GM19438 (cell line): ENCODE measurements at regions not wholly inside any gene's neighbourhood (a gene's known extent, or its start where the extent isn't known, plus 50 kb on each side); places are given as distances from the start of the nearest gene placed in this dataset.

ENCODE experiments used
- ATAC-seq: cut with Tn5 transposase; IDR thresholded peaks from one replicate; pipeline ENCODE4 v1.9.1; 2021; ENCODE audit warnings: low read depth; ENCODE audit not compliant: unreplicated experiment

- ATAC-seq, result no peak
These were observed 123.1 kb upstream of the ZNF608 start for GRCh38 chr5:124869426-124870033.

DNA sequence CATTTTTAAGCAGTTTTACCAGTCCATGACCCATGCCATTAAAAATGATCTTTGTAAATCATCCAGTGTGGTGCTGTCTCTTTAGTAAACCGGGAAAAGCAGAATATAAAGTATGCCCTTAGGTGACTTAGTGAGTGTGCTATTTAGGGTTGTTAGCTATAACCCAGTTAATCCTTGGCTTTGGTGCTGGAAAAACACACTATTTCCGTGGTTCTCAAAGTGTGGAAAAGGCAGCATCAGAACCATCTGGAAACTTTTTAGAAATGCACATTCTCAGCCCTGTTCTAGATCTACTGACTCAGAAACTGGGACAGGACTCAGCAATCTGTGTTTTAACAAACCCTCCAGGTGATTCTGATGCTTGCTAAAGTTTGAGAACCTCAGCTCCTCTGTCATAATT is 123.6 kb upstream of the ZNF608 start:
- ATAC-seq, result no peak

DNA sequence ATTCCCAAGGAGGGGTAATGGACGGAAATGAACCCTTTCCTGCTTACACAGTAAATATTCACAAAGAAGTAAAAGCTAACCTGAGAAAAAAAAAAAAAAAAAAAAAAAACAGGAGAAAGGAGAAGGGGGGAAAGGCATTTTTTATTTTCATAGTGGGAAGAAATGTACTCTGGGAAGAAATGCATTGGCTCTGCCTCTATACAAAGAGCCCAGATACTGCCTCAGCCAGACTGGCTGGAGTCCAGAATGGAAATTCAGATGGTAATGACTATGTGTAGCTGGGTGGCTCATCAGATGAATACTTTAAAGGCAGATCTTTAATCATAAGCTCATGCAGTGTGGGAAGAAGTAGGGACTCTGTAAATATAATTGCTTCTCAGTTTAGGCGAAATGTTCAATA is 124.9 kb upstream of the ZNF608 start:
- no peak for ATAC-seq

DNA sequence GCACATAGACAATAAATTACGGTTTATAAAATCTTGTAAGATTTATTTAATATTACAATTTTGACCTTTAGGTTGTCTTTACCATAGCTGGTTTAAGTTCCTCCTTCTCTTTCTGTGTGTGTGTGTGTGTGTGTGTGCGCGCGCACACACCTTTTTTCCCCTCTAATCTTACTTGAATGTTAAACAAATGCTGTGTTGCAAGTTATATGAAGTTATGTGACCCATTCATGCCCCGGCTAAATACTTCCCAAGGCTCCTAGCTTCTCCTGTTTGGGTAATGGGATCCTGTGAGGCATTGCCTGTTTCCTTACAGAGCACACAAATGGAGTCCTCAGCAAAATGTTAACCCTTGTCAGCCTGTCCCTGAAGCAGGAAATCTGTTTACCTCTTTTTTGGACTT is 125.6 kb upstream of the ZNF608 start:
- no peak for ATAC-seq

GRCh38 chr5:124872615-124873014 is 126.2 kb upstream of the ZNF608 start:
- no peak for ATAC-seq

DNA sequence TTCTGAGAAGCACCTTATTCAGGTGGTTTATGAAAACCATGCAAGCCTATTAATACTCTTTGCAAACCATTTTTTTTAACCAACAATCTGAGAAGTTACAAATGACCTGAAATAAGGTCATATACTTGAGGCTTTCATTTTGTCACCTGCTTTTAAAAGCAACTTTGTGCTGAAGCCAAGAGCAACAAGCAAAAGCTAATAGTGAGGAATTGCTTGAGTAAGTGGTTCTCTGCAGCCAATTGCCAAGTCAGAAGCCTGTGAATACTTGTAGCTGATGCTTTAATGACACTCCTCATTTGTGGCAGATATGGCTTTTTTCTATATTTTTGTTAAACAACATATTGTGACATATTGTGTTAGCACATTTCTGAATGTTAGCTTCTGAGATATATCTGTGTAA is 126.7 kb upstream of the ZNF608 start:
- no peak for ATAC-seq

DNA sequence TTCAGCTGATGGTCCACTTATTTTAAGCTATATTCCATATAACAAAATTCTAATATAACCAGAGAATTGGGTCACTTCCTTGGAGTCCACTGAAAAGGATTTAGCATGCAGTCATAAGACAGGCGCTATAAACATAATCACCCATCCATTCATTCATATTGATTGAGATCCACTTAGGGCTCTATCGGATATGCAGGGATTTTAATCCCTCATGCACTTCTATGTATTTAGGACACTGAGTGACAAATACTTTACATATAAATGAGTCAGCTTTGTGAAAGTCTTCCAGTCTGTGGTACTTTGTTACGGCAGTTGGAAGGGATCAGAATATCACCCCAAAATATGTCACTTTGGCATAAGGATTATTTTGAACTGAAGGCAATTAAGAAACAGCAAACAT is 127.3 kb upstream of the ZNF608 start:
- no peak for ATAC-seq

GRCh38 chr5:124876566-124876965 is 130.1 kb upstream of the ZNF608 start:
- ATAC-seq, result no peak

- ATAC-seq, result no peak
These were observed 130.5 kb upstream of the ZNF608 start for GRCh38 chr5:124876983-124877382.

GRCh38 chr5:124877501-124878146 is 131.2 kb upstream of the ZNF608 start:
- no peak for ATAC-seq

- no peak for ATAC-seq
These were observed 132.3 kb upstream of the ZNF608 start for GRCh38 chr5:124878583-124879342.

DNA sequence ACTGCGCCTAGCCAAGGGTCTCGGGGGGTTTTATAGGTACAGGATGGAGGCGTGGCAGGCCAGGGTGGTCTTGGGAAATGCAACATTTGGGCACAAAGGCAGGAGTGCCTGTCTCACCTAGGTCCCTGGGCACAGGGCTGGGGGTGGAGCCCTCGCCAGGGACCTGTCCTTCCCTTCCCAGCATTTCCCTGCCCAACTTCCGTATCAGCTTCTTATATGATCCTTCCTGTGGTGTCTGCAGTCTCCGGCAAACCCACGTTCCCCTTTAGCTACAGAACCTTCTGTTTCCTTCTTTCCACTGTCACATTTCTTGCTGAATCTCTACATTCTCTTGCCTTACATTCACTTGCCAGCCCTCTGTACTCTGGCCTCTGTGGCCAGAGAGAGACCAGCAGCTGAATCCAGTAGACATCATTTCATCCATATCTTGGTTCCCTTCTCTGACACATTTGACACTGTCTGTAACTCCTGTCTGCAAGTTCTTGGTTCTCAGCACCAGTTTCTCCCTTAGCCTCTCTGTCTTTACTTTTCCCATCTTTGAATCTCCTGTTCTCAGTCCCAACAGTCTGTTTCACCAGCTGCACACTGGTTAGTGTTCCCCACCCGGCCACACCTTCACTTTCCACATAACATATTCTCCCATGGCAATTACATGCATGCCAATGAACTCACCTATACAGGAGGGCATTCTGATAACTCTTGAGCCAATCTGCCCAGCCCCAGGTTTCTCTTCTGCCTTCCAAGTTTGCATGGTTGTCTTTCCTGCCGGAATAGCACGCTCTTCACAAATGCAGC is 134.7 kb upstream of the ZNF608 start:
- ATAC-seq, result no peak

DNA sequence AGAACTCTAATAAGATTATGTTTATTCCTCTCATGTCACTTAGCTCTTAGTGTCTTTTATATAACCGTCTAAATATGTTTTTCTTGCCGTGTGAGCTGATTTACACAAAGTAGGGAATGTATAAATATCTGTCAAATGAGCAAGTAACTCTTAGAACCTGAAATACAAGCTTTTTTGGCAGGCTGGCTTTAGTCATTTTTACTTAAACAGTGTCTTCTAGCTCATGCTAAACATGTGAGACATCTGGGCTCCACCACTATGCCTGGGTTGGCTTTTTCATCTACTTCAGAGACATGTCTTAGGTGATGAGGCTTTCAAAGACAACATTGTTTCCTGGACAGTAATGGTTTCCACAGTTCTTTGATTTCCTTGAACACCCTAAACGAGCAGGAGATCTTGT is 137.2 kb upstream of the ZNF608 start:
- no peak for ATAC-seq

GRCh38 chr5:124884114-124884513 is 137.7 kb upstream of the ZNF608 start:
- ATAC-seq, result no peak

- ATAC-seq, result no peak
These were observed 139.1 kb upstream of the ZNF608 start for GRCh38 chr5:124885490-124885889.

GRCh38 chr5:124887223-124887622 is 140.8 kb upstream of the ZNF608 start:
- ATAC-seq, result no peak

GRCh38 chr5:124888050-124888506 is 141.6 kb upstream of the ZNF608 start:
- ATAC-seq, result no peak

DNA sequence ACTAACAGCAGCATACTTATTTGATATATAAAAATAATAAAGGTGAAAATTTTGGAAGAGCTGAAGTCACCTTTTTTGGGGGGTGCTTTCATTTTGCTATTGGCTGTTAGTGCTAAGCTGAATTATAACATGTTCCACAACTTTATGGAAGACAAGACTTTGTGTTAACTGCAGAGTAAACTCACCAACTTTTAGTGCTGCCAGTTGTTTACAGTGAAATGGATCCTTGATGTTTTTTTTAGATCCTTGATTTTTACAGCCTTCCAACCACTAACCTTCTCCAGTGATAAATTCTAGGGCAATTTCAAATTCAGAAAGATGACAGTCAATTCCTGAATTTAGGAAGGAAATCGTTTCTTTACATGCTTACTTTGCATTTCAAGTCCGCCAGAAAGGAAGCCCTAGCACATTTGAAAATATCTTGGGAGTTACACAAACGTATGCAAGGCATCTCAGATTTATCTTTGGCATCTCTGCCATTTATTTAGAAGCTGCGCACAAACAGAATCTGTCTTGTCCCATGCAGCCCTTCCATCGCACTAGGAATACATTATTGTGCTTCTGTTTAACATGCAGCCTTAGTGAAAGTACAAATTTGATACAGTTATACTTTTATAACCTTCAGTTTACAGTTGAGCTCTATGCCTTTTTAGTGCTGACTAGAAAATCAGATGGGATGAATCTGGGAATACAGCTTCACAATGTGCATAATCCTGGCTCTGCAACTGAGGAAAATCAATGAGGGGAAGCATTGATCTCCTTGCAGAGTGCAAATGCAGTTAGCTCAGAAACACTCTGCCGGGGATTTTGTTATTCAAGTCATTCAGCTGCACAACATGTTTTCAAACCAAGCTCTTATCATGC is 142.4 kb upstream of the ZNF608 start:
- no peak for ATAC-seq

GRCh38 chr5:124889486-124889825 is 143.0 kb upstream of the ZNF608 start:
- no peak for ATAC-seq

DNA sequence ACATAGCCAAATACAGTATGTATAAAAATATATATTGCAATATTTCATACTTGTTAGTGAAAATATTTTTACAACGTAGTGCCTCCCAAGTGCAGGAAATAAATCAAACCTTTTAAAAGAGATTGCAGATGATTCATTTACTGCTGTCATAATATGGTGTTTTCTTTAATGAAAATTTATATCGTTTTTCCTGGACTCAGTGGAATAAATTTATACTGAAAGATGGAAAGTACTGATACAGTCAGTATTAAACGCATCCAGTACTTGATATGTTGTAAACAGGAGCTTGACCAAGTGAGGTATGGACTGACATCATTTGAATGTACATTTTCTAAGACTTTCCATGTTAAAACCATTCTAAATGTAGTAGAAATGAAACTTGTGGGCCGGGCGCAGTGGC is 143.4 kb upstream of the ZNF608 start:
- ATAC-seq, result no peak
